Loucy (cell line): ENCODE measurements at regions not wholly inside any gene's neighbourhood (a gene's known extent, or its start where the extent isn't known, plus 50 kb on each side); places are given as distances from the start of the nearest gene placed in this dataset.
"Not testable (repeated sequence)": the region's sequence is repeated elsewhere in the genome, so short reads cannot be mapped to it uniquely, and the experiment has no call there.

Experiments
- CTCF ChIP-seq: fragments of 200-600 bp; sonication (generic); conservative IDR thresholded peaks from 2 replicates; pipeline ENCODE4 v1.5.1; 2014; ENCODE audit warnings: mild to moderate bottlenecking, antibody characterized with exemption, low read length
- EZH2phosphoT487 ChIP-seq: fragments of 200-600 bp; IDR thresholded peaks from 2 replicates; pipeline ENCODE4 v1.6.1; 2018; ENCODE audit warnings: antibody characterized with exemption, mild to moderate bottlenecking, moderate library complexity, borderline replicate concordance

- not testable (repeated sequence) for TF ChIP-seq CTCF, EZH2phosphoT487
Observed at GRCh38 chr1:149213673-149214072, 110.3 kb upstream of the NBPF9 start.
